ENCODE measurements at regions not wholly inside any gene's neighbourhood (a gene's known extent, or its start where the extent isn't known, plus 50 kb on each side); places are given as distances from the start of the nearest gene placed in this dataset.

DNA sequence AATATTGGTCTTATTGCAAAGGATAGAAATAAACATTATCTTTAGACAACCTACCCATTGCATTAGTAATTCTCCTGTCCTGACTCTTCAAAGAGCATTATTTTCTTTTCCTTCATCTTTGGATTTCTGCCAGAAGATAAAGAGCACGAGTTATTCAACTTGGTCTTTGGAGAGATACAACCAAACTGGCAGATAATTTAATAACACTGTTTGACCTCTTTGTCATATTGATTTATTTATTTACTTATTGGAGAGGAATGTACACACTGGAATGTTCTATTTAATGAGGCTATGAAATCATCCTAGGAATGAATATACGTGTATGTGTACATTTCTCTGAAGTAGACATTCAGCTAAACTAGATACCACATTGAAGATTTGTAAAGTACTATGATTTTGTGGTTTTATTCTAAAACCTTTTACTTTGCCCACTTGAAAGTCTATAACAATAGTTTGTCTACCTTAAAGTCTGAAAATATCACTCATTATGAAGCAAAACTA, 462.1 kb downstream of the C3orf38 start:
- TF ChIP-seq POLR2A (IDR thresholded peaks at IDR 0.05; ENCODE audit: low read length): no peak
- no peak for TF ChIP-seq GATA1 (IDR thresholded peaks at IDR 0.05; ENCODE audit: low read depth, low read length)

Measured in erythroblast (primary cell).